Mesenchymal stem cell (in vitro differentiated cells and primary cell): ENCODE measurements at regions not wholly inside any gene's neighbourhood (a gene's known extent, or its start where the extent isn't known, plus 50 kb on each side); places are given as distances from the start of the nearest gene placed in this dataset.

Experiments used
- DNase-seq: peaks from one replicate; pipeline ENCODE4 v3.0.0-alpha.2; 2013
- H2AFZ ChIP-seq: one replicate; pipeline ENCODE4 v1.6.1; 2013; ENCODE audit warnings: low read depth, mild to moderate bottlenecking, control low read depth, inconsistent platforms, low read length, moderate library complexity
- H2AK5ac ChIP-seq: 2 replicates; pipeline ENCODE4 v1.6.1; 2013; ENCODE audit warnings: low read length, moderate library complexity, mild to moderate bottlenecking, inconsistent platforms; ENCODE audit not compliant: severe bottlenecking
- H2BK120ac ChIP-seq: one replicate; pipeline ENCODE4 v1.6.1; 2013; ENCODE audit warnings: low read depth, mild to moderate bottlenecking, inconsistent platforms, low read length, moderate library complexity
- H2BK12ac ChIP-seq, 2 experiments: one replicate each; pipeline ENCODE4 v1.6.1; 2013; ENCODE audit warnings: inconsistent platforms in 2 of 2, low read length in 2 of 2, mild to moderate bottlenecking in 2 of 2, moderate library complexity in 2 of 2, control low read depth in 1 of 2
- H2BK15ac ChIP-seq: one replicate; pipeline ENCODE4 v1.6.1; 2013; ENCODE audit warnings: mild to moderate bottlenecking, low read depth, inconsistent platforms; ENCODE audit not compliant: poor library complexity, severe bottlenecking
- H2BK5ac ChIP-seq: 2 replicates; pipeline ENCODE4 v1.6.1; 2013; ENCODE audit warnings: low read depth, mild to moderate bottlenecking, low read length, control low read depth, inconsistent platforms; ENCODE audit not compliant: poor library complexity, severe bottlenecking
- H3K14ac ChIP-seq, 2 experiments: one replicate each; pipeline ENCODE4 v1.6.1; 2013; ENCODE audit warnings: inconsistent platforms in 2 of 2, low read length in 2 of 2, control low read depth in 1 of 2, mild to moderate bottlenecking in 1 of 2, moderate library complexity in 1 of 2
- H3K18ac ChIP-seq, 2 experiments: one replicate each; pipeline ENCODE4 v1.6.1; 2013; ENCODE audit warnings: inconsistent platforms in 2 of 2, low read length in 2 of 2, control low read depth in 1 of 2, low read depth in 1 of 2, mild to moderate bottlenecking in 1 of 2
- H3K23ac ChIP-seq, 2 experiments: one replicate each; pipeline ENCODE4 v1.6.1; 2013; ENCODE audit warnings: inconsistent platforms in 2 of 2, low read length in 2 of 2, mild to moderate bottlenecking in 2 of 2, moderate library complexity in 2 of 2, control low read depth in 1 of 2
- H3K27ac ChIP-seq: 2 replicates; pipeline ENCODE4 v1.5.1; 2013; ENCODE audit warnings: mild to moderate bottlenecking, moderate library complexity, low read length, control low read depth, inconsistent platforms; ENCODE audit not compliant: poor library complexity, severe bottlenecking
- H3K27me3 ChIP-seq, 2 experiments: 2 replicates each; pipeline versions ENCODE4 v1.6.1 to v1.7.0; 2013; ENCODE audit warnings: low read length in 2 of 2, mild to moderate bottlenecking in 2 of 2, moderate library complexity in 2 of 2, control low read depth in 1 of 2, inconsistent platforms in 1 of 2; ENCODE audit not compliant: control insufficient read depth in 1 of 2, insufficient read depth in 1 of 2
- H3K36me3 ChIP-seq, 2 experiments: 2 replicates each; pipeline versions ENCODE4 v1.6.1 to v1.7.0; 2013; ENCODE audit warnings: low read length in 2 of 2, control low read depth in 1 of 2, inconsistent platforms in 1 of 2, low read depth in 1 of 2, mild to moderate bottlenecking in 1 of 2; ENCODE audit not compliant: insufficient read depth in 2 of 2, control insufficient read depth in 1 of 2
- H3K4ac ChIP-seq, 2 experiments: one replicate each; pipeline ENCODE4 v1.6.1; 2013; ENCODE audit warnings: inconsistent platforms in 2 of 2, low read length in 2 of 2, mild to moderate bottlenecking in 2 of 2, moderate library complexity in 2 of 2, control low read depth in 1 of 2, low read depth in 1 of 2
- H3K4me1 ChIP-seq: 2 replicates; pipeline ENCODE4 v1.6.1; 2013; ENCODE audit warnings: low read depth, low read length, control low read depth; ENCODE audit not compliant: control insufficient read depth, insufficient read depth
- H3K4me2 ChIP-seq: 2 replicates; pipeline ENCODE4 v1.6.1; 2013; ENCODE audit warnings: low read length, mild to moderate bottlenecking, inconsistent platforms; ENCODE audit not compliant: poor library complexity, severe bottlenecking
- H3K4me3 ChIP-seq, 2 experiments: 2 replicates each; pipeline versions ENCODE4 v1.5.1 to v1.7.0; 2013; ENCODE audit warnings: low read length in 2 of 2, mild to moderate bottlenecking in 2 of 2, control low read depth in 1 of 2, low read depth in 1 of 2; ENCODE audit not compliant: insufficient read depth in 1 of 2
- H3K79me1 ChIP-seq: replicated peaks from 2 replicates; pipeline ENCODE4 v1.6.1; 2013; ENCODE audit warnings: mild to moderate bottlenecking, control low read depth, low read length, inconsistent platforms; ENCODE audit not compliant: poor library complexity, severe bottlenecking
- H3K9ac ChIP-seq: 2 replicates; pipeline ENCODE4 v1.7.0; 2013; ENCODE audit warnings: mild to moderate bottlenecking, low read length, moderate library complexity
- H3K9me3 ChIP-seq: 2 replicates; pipeline ENCODE4 v1.7.0; 2013; ENCODE audit warnings: mild to moderate bottlenecking, low read length; ENCODE audit not compliant: control insufficient read depth
- H4K8ac ChIP-seq: one replicate; pipeline ENCODE4 v1.6.1; 2013; ENCODE audit warnings: inconsistent platforms, mild to moderate bottlenecking, low read length, moderate library complexity
- H4K91ac ChIP-seq: one replicate; pipeline ENCODE4 v1.6.1; 2013; ENCODE audit warnings: mild to moderate bottlenecking, low read length, inconsistent platforms
- WGBS: methylation state at CpG from one replicate; pipeline ENCODE4 v1.1.7; 2013; ENCODE audit warnings: mixed read lengths; 5-methylcytosine and 5-hydroxymethylcytosine counted together

GRCh38 chr15:98121536-98121935 is 161.0 kb downstream of the ARRDC4 start:
- Histone ChIP-seq H2BK120ac (no peak overlapping the region), H2BK12ac (no peak overlapping the region), H3K36me3 (no peaks in the 10 kb centered on the region), H3K4me1 (no peaks in the 10 kb centered on the region), H3K27me3 (no peaks in the 10 kb centered on the region), H3K14ac (no peak overlapping the region), H3K4ac (no peak overlapping the region), H4K91ac (no peak overlapping the region), H3K4me3 (no peak overlapping the region), H3K27ac (no peak overlapping the region), H3K4me2 (no peak overlapping the region), H3K9me3 (no peaks in the 10 kb centered on the region), H2BK15ac (no peak overlapping the region), H3K79me1 (no peaks in the 10 kb centered on the region), H2AK5ac (no peak overlapping the region), H3K9ac (no peak overlapping the region), H4K8ac (no peak overlapping the region), H3K23ac (no peak overlapping the region), H3K18ac (no peak overlapping the region), H2AFZ (no peak overlapping the region), H2BK5ac (no peak overlapping the region)
- DNase-seq, result peak; percentile 17
- 37% methylated on average over 5 of the region's 5 CpGs for WGBS

- H3K23ac ChIP-seq, result no peak overlapping the region
- H2AFZ ChIP-seq, result no peak overlapping the region
- H2BK120ac ChIP-seq, result no peak overlapping the region
- WGBS, result 45% methylated on average over 3 of the region's 3 CpGs
- no peak overlapping the region for H3K4me3 ChIP-seq
- no peaks in the 10 kb centered on the region for H3K9me3 ChIP-seq
- DNase-seq, result peak; percentile 30
- H3K27ac ChIP-seq, result no peak overlapping the region
- no peaks in the 10 kb centered on the region for H3K4me1 ChIP-seq
- no peak overlapping the region for H2BK5ac ChIP-seq
- no peaks in the 10 kb centered on the region for H3K27me3 ChIP-seq
- no peak overlapping the region for H2AK5ac ChIP-seq
- no peak overlapping the region for H3K9ac ChIP-seq
- H3K79me1 ChIP-seq, result no peaks in the 10 kb centered on the region
- H2BK15ac ChIP-seq, result no peak overlapping the region
- H3K4ac ChIP-seq, result no peak overlapping the region
- H4K91ac ChIP-seq, result no peak overlapping the region
- H3K36me3 ChIP-seq, result no peaks in the 10 kb centered on the region
- H3K14ac ChIP-seq, result no peak overlapping the region
- no peak overlapping the region for H3K4me2 ChIP-seq
- H3K18ac ChIP-seq, result no peak overlapping the region
- no peak overlapping the region for H2BK12ac ChIP-seq
- H4K8ac ChIP-seq, result no peak overlapping the region
These were observed 161.5 kb downstream of the ARRDC4 start for GRCh38 chr15:98121957-98122356.

GRCh38 chr15:98123297-98123696 is 162.8 kb downstream of the ARRDC4 start:
- Histone ChIP-seq H4K91ac (no peak overlapping the region), H3K9me3 (no peaks in the 10 kb centered on the region), H2BK5ac (no peak overlapping the region), H2BK120ac (no peak overlapping the region), H2BK15ac (no peak overlapping the region), H3K4me3 (peak overlapping the region in 1 of 2 experiments; percentile 4), H2AK5ac (no peak overlapping the region), H3K4ac (no peak overlapping the region), H3K4me1 (no peaks in the 10 kb centered on the region), H4K8ac (no peak overlapping the region), H3K27me3 (no peaks in the 10 kb centered on the region), H3K4me2 (no peak overlapping the region), H2AFZ (no peak overlapping the region), H2BK12ac (no peak overlapping the region), H3K79me1 (no peaks in the 10 kb centered on the region), H3K14ac (no peak overlapping the region), H3K18ac (no peak overlapping the region), H3K27ac (no peak overlapping the region), H3K23ac (no peak overlapping the region), H3K9ac (no peak overlapping the region), H3K36me3 (no peaks in the 10 kb centered on the region)
- WGBS, result 89% methylated on average over 2 of the region's 3 CpGs
- DNase-seq, result no peak

DNA sequence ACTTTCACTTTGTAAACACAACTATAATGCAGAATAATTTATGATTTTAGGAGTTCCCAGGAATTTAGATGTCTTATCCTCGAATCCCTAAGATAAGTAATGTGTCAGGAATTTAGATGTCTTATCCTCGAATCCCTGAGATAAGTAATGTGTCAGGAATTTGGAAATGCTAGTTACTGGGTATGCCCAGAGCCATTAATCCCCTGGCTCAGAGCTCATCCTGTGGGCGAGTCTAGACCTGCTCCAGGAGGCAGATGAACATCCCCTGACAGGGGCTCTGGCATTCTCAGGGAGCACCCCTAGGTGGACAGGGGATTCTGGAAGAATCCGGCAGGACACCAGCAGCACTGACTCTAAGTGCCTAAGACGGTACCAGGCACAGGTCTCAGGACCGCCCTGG is 163.3 kb downstream of the ARRDC4 start:
- H3K4me3 ChIP-seq, result peak overlapping the region in 1 of 2 experiments; percentile 15
- peak overlapping the region; percentile 24 for H3K9ac ChIP-seq
- no peak overlapping the region for H2BK5ac ChIP-seq
- no peak overlapping the region for H2BK12ac ChIP-seq
- no peaks in the 10 kb centered on the region for H3K27me3 ChIP-seq
- no peak overlapping the region for H3K18ac ChIP-seq
- no peaks in the 10 kb centered on the region for H3K36me3 ChIP-seq
- no peak overlapping the region for H3K4me2 ChIP-seq
- H3K27ac ChIP-seq, result no peak overlapping the region
- H3K9me3 ChIP-seq, result no peaks in the 10 kb centered on the region
- H3K79me1 ChIP-seq, result no peaks in the 10 kb centered on the region
- H2AK5ac ChIP-seq, result no peak overlapping the region
- no peak for DNase-seq
- no peak overlapping the region for H3K4ac ChIP-seq
- H4K8ac ChIP-seq, result no peak overlapping the region
- H4K91ac ChIP-seq, result no peak overlapping the region
- H3K23ac ChIP-seq, result no peak overlapping the region
- 57% methylated on average over 6 of the region's 6 CpGs for WGBS
- H3K14ac ChIP-seq, result no peak overlapping the region
- no peak overlapping the region for H2BK15ac ChIP-seq
- no peak overlapping the region for H2AFZ ChIP-seq
- no peaks in the 10 kb centered on the region for H3K4me1 ChIP-seq
- no peak overlapping the region for H2BK120ac ChIP-seq
